ENCODE measurements at regions not wholly inside any gene's neighbourhood (a gene's known extent, or its start where the extent isn't known, plus 50 kb on each side); places are given as distances from the start of the nearest gene placed in this dataset.

- Histone ChIP-seq H3K27me3 (replicated peaks; ENCODE audit: control insufficient read depth, insufficient read depth, low read length) (no peaks in the 10 kb centered on the region), H3K36me3 (ENCODE audit: control insufficient read depth, insufficient read depth, low read length) (no peaks in the 10 kb centered on the region), H3K4me3 (ENCODE audit: low read depth, low read length) (no peak overlapping the region), H3K9me3 (no peaks in the 10 kb centered on the region), H3K4me1 (no peaks in the 10 kb centered on the region)
- Mint-ChIP-seq H3K27ac (ENCODE audit: unreplicated experiment) (no peak overlapping the region), H3K27me3 (ENCODE audit: insufficient read depth, unreplicated experiment) (peaks cover 5% of the 10 kb centered on the region), H3K4me3 (ENCODE audit: unreplicated experiment) (no peak overlapping the region), H3K9me3 (ENCODE audit: unreplicated experiment) (no peaks in the 10 kb centered on the region), H3K4me1 (ENCODE audit: low read depth, unreplicated experiment) (no peaks in the 10 kb centered on the region), H3K36me3 (ENCODE audit: insufficient read depth, unreplicated experiment) (no peaks in the 10 kb centered on the region)
- CTCF ChIA-PET, result no interaction called here
- POLR2A ChIA-PET, result no interaction called here
- no peak for TF ChIP-seq CTCF (IDR thresholded peaks at IDR 0.05; ENCODE audit: insufficient read depth in 1 of 2, low read depth in 1 of 2, low read length in 1 of 2, severe bottlenecking in 1 of 2, unreplicated experiment in 1 of 2)
- intact Hi-C loops (cut with micrococcal nuclease; ENCODE audit: unreplicated experiment), result no loop called here
- no TSS peak for BruUV-seq (replicated peaks)
- DNase-seq, result no peak
Measured at GRCh38 chr1:199353906-199354305, 673.6 kb upstream of the NR5A2 start.

GRCh38 chr1:199356561-199356960 lies 670.9 kb upstream of the NR5A2 start:
- no TSS peak for BruUV-seq (replicated peaks)
- H3K27ac Mint-ChIP-seq (ENCODE audit: unreplicated experiment), result no peak overlapping the region
- no peak overlapping the region for H3K4me3 Mint-ChIP-seq (ENCODE audit: unreplicated experiment)
- intact Hi-C loops (cut with micrococcal nuclease; ENCODE audit: unreplicated experiment), result no loop called here
- H3K36me3 Mint-ChIP-seq (ENCODE audit: insufficient read depth, unreplicated experiment), result no peaks in the 10 kb centered on the region
- H3K9me3 Mint-ChIP-seq (ENCODE audit: unreplicated experiment), result no peaks in the 10 kb centered on the region
- H3K4me3 ChIP-seq (ENCODE audit: low read depth, low read length), result no peak overlapping the region
- TF ChIP-seq CTCF (IDR thresholded peaks at IDR 0.05; ENCODE audit: insufficient read depth in 1 of 2, low read depth in 1 of 2, low read length in 1 of 2, severe bottlenecking in 1 of 2, unreplicated experiment in 1 of 2), result no peak
- no peaks in the 10 kb centered on the region for H3K36me3 ChIP-seq (ENCODE audit: control insufficient read depth, insufficient read depth, low read length)
- H3K4me1 ChIP-seq, result no peaks in the 10 kb centered on the region
- no peak for DNase-seq
- H3K4me1 Mint-ChIP-seq (ENCODE audit: low read depth, unreplicated experiment), result no peaks in the 10 kb centered on the region
- no peaks in the 10 kb centered on the region for H3K9me3 ChIP-seq
- ChIA-PET CTCF (no interaction called here), POLR2A (no interaction called here)
- no peaks in the 10 kb centered on the region for H3K27me3 ChIP-seq (replicated peaks; ENCODE audit: control insufficient read depth, insufficient read depth, low read length)
- peaks cover 5% of the 10 kb centered on the region for H3K27me3 Mint-ChIP-seq (ENCODE audit: insufficient read depth, unreplicated experiment)

GRCh38 chr1:199357599-199357998 lies 669.9 kb upstream of the NR5A2 start:
- H3K4me3 Mint-ChIP-seq (ENCODE audit: unreplicated experiment), result no peak overlapping the region
- no peak for TF ChIP-seq CTCF (IDR thresholded peaks at IDR 0.05; ENCODE audit: insufficient read depth in 1 of 2, low read depth in 1 of 2, low read length in 1 of 2, severe bottlenecking in 1 of 2, unreplicated experiment in 1 of 2)
- H3K4me1 Mint-ChIP-seq (ENCODE audit: low read depth, unreplicated experiment), result no peaks in the 10 kb centered on the region
- DNase-seq, result no peak
- no TSS peak for BruUV-seq (replicated peaks)
- ChIA-PET CTCF (interaction anchor here (0.7 kb wide), 1 partner anchor 49 kb away, joined by 5 read pairs; no protein-coding TSS in a partner anchor), POLR2A (no interaction called here)
- no peaks in the 10 kb centered on the region for H3K36me3 ChIP-seq (ENCODE audit: control insufficient read depth, insufficient read depth, low read length)
- H3K27ac Mint-ChIP-seq (ENCODE audit: unreplicated experiment), result no peak overlapping the region
- H3K9me3 Mint-ChIP-seq (ENCODE audit: unreplicated experiment), result no peaks in the 10 kb centered on the region
- no peaks in the 10 kb centered on the region for H3K36me3 Mint-ChIP-seq (ENCODE audit: insufficient read depth, unreplicated experiment)
- intact Hi-C loops (cut with micrococcal nuclease; ENCODE audit: unreplicated experiment), result no loop called here
- no peaks in the 10 kb centered on the region for H3K9me3 ChIP-seq
- H3K4me1 ChIP-seq, result no peaks in the 10 kb centered on the region
- H3K4me3 ChIP-seq (ENCODE audit: low read depth, low read length), result no peak overlapping the region
- peaks cover 5% of the 10 kb centered on the region for H3K27me3 Mint-ChIP-seq (ENCODE audit: insufficient read depth, unreplicated experiment)
- H3K27me3 ChIP-seq (replicated peaks; ENCODE audit: control insufficient read depth, insufficient read depth, low read length), result no peaks in the 10 kb centered on the region

Data from Caco-2 (cell line).